Mammary epithelial cell (primary cell): ENCODE measurements at regions not wholly inside any gene's neighbourhood (a gene's known extent, or its start where the extent isn't known, plus 50 kb on each side); places are given as distances from the start of the nearest gene placed in this dataset.

Experiments
- CTCF ChIP-seq, 2 donors: IDR thresholded peaks in 1 of 2; conservative IDR thresholded peaks in 1 of 2; 2 replicates each; pipeline ENCODE4 v1.5.1; 2011 to 2012; ENCODE audit warnings: inconsistent platforms in 2 of 2, low read length in 2 of 2, mild to moderate bottlenecking in 2 of 2, control low read depth in 1 of 2, low read depth in 1 of 2; ENCODE audit not compliant: insufficient read depth in 1 of 2; ENCODE audit errors: extremely low read depth in 1 of 2
- EZH2 ChIP-seq: IDR thresholded peaks from 2 replicates; pipeline ENCODE4 v1.6.1; 2012; ENCODE audit warnings: low read length, inconsistent platforms, borderline replicate concordance

GRCh38 chr2:52960881-52961280 lies 806.7 kb upstream of the CHAC2 start:
- TF ChIP-seq CTCF (conservative IDR thresholded peaks at IDR 0.05 in 1 of 2, IDR thresholded peaks at IDR 0.05 in 1 of 2; ENCODE audit: extremely low read depth in 1 of 2, insufficient read depth in 1 of 2, low read depth in 1 of 2, low read length in 2 of 2) (no peak), EZH2 (no peak)
